ENCODE measurements at regions not wholly inside any gene's neighbourhood (a gene's known extent, or its start where the extent isn't known, plus 50 kb on each side); places are given as distances from the start of the nearest gene placed in this dataset.

DNA sequence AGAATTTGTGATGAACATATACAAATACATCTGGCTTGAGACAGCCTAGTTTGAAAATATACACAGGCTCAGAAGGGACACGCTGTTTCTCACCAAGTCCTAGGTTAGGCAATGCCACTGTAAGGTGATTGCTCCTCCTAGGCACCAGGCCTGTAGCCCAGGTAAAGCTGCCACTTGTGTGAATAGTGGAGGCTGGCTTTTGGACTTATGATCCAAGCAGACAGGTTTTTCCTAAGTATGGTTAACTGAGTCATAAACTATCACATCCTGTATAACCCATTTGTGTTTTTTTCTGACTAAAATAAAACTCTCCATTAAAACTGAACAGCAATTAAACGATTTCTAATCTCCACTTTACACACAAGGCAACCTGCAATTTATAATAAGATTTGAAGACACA is 81.0 kb downstream of the SEMA4F start:
- DNase-seq: no peak

DNA sequence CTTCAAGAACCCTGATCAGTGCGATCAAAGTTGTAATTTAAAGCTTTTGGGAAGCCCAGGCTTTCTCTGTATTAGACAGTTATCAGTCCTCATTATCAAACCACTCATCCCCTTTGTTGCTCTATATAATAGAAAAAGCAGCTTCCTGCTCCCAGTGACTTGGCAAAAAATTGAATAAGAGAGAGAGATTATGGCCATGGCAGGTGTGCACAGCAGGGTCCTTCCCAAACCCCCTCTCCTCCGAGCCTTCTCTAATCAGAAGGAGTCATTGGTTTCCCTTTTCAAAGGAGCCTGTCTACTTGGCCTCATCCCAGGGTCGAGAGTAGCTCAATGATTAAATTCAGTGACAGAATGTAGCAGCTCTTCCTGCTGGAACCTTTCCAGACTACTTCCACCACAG is 81.5 kb downstream of the SEMA4F start:
- no peak for DNase-seq

DNA sequence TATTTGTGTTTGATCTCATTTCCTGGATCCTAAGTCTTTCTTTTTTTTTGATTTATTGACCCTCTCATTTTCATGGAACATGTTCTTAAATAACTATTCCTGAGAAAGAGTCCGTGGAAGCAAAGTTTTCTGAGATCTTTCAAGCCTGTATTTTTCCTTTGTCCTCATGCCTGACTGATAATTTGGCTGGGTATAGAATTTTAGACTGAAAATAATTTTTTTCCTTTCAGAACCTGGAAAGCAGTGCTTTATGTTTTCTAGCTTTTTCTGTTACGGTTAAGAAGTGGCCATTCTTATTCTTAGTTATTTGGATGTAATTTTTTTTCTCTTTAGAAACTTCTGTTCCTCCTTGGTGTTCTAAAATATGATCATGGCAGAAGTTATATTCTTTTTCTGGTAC is 82.5 kb downstream of the SEMA4F start:
- DNase-seq: no peak

DNA sequence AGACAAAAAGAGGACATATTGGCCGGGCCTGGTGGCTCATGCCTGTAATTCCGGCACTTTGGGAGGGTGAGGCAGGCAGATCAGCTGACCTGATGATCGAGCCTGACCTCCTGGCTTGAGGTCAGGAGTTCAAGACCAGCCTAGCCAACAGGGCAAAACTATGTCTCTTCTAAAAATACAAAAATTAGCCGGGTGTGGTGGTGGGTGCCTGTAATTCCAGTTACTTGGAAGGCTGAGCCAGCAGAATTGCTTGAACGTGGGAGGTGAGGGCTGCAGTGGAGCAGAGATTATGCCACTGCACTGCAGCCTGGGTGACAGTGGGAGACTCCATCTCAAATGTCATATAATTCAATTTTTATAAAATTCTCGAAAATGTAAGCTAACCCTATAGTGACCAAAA is 84.5 kb downstream of the SEMA4F start:
- no peak for DNase-seq

DNA sequence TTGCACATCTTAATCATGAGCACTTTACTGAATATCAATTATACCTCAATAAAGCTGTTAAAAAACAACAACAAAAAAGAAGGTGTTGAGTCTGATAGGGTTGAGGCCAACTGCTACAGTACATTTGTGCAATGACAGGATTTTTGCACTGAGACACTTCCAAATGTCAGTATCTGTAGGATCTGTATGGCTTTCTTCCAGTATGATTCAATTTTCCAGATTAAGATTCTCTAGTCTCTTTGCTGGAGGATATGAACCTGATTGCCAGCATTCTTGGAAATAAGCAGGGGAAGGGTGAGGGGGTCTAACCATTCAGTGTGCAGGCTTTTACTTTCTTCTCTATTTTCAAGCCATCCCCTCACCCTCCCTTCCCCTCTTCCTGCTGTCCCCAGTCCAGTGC is 85.1 kb downstream of the SEMA4F start:
- DNase-seq: no peak

DNA sequence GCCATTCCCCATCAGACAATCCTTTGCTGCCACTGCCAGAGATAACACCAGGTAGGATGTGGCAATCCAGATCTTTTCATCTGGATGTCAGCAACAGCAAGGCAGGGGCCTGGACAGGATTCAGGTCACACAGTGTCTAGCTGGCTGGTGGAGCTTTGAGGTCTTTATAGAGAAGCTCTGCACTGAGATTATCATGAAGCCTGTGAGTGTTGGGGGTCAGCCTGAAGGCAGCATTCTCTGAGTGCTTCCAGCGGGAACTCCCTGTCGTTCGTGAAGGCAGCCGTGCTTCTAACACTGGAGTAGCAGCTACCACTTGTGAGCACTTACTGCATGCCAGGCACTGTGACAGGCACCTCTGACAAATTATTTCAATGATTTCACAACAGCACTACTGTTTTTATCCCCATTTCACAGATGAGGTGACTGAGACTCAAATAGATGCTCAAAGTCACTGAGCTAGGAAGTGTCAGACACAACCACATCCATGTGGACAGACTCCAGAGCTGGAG is 85.7 kb downstream of the SEMA4F start:
- no peak for DNase-seq

DNA sequence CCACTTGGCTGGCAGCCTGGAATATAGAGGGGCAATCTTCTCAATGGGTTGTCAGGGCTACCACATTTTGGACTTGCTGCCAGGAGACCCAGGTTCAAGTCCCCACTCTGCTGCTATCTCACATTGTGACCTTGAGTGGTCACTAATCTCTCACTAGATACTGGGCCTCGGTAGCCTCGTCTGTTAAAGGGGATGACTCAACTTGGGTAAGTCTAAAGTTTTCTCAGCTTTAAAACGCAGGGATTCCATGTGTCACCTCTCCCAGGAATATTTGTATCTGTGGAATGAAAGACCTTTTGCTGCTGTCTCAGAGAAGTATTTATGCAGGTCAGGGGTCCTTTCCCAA is 86.3 kb downstream of the SEMA4F start:
- no peak for DNase-seq

DNA sequence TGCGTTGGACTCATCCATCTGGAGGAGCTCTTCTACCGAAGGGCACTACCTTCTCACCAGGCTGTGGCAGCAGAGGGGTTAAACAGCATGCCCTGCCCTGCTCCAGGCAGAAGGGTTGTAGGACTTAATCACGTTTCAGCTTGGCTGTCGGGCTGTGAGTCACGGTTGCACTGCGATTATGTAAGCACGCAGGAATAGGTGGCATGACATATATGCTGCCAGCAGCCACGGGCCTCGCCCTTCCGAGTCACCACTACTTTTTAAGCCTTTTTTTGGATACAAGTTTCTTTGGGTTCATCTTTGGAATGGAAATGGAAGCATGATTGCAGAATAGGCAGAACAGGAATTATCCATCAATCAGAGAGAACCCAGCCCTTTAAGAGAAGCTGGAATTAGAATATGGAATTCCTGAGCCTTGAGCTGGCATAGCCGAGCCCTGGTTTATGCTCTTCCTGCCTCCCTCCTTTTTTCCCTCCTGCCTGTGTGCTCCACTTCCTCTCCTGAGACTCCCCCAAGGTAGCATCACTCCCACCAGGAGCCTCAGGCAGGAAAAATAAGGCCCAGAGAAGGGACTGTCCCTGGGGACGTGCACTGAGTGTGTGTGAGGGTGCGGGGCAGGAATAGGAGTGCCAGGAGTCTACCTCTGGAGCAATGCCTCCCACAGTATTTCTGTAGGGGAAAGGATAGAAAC is 86.8 kb downstream of the SEMA4F start:
- DNase-seq: no peak

DNA sequence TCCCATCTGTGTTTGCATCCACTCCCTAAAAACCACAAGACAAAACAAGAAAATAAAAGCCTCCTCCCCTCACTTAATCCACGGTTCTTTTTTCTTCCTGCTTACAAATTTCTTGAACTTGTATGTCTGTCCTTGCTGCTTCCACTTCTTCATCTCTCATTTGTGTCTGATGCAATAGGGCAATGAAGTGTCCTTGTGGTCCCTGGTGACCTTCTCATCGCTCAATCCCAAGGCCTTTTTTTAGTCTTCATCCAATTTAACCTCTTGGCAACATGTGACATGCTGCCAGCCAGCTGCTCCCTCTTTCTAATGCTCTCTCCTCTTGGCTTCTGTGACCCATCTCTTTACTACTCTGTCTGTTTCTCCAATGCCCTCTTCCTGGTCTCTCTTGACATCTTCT is 87.6 kb downstream of the SEMA4F start:
- no peak for DNase-seq

DNA sequence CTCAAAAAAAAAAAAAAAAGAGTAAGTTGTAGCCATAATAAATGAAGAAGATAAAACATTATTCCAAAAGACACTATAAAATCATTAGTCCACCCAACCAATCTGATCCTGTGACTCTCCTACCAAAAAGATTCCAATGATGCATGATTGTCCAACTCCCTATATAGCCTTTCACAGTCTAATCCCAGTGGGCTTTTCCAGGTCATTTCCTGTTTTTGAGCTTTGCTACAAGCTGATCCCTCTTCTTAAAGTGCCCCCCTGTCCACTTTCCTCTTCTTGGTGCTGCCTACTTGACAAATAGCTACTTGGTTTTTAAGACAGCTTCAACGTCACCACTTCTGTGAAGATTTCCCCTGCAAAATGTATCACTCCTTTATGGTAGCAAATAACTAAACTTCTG is 88.4 kb downstream of the SEMA4F start:
- no peak for DNase-seq

DNA sequence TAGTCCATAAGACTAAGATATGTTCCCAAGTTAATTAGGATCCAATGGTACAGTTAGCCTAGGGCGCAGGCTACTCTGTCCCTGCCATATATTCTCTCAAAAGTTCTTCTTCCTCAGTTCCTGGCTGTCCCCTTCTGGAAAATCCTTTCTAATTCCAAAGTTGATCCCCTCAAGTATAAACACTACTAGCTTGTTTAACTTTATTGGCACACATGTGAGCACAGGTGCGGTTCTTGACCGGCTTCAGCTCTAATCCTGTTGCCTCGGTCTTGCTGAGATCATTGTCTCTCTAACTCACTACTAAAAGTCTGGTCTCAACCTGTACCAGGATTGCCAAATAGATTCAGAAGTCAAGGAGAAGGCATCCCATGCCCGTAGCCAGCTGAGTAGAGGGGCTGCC is 89.0 kb downstream of the SEMA4F start:
- no peak for DNase-seq

DNA sequence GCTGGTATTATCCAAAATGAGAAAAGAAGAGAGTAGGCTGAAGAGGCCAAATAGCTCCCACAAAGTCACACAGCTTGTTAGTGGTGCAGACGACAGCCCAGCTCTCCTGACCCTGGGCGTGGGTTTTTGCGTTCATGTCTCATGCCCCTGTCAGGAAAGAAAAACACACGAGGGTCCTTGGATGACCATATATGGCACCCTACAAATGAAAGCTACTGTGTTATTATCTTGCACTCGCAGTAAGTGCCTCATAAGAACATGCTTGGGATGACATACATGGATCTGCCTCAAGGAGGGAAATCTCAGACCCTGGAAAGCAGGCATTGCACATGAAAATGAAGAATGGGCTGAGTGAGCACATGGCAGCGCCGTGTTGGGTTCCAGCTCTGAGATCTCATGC is 89.7 kb downstream of the SEMA4F start:
- no peak for DNase-seq

DNA sequence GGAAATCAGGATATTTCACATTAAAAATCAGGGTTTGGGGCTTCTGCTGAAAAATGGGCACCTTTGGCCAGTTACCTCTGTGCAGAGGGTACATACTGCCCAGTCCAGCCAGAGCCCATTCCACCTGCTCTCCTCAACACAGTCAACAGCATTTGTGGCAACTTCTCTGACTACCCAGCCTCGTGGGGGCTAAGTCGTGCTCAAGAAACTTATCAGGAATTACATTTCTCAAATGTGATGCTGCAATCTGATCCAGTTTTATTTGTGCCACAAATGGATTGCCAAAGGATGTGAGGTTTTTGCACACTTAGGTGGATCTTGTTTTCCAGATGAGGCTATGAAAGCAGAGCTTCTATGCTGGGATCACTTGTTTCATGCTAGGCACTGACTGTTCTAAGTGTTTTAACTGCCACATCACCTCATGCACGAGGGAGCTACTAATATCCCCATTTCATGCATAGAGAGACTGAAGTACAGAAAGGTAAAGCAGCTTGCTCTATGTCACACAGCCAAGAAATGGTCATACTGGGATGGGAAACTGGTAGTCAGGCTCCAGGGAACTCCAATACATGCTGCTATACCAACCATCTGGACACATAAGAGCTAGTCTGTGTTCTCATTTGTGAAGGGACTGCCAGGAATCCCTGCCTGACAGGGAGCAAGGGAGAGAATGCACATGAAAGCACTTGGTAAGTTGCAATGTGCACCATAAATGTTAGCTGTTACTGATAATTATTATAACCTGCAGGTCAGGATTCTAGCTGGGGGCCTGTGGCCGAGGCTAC is 89.0 kb upstream of the HK2 start:
- no peak for DNase-seq

DNA sequence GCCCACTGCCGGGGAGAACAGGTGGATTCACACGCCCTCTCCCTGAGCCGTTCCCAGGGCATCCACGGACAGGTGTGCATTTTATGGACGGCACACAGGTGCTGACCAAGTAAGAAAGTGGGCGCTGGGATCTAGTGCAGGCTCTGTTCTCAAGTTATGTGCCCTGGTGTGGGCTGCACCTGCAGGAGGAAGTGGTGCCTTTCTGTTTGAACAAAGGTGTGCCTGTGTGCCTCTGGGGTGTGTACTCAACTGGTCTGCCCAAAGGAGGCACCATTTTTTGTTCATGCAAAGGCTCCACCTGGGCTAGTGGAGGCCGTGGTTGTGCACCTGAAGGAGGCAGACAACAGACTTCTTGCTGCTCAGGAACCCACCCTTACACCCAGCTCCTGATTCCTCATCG is 88.2 kb upstream of the HK2 start:
- DNase-seq: no peak

DNA sequence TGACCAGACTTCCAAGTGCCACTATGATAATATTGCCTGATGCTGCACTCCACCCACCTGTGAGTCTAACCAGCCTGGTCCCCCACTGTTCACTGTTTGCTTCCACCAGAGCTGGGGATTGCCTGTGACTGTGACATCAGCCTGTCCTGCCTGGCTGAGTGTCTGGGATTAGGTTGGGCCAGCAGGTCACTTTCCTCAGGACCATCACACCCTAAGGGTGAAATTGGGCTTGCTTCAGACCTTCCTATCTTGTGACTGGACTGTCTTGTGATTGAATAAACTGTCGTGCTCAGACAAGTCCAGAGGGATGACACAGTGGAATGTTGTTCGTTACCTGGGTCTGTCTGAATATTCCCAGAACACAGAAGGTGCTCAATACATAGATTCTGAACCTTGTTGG is 87.4 kb upstream of the HK2 start:
- no peak for DNase-seq

DNA sequence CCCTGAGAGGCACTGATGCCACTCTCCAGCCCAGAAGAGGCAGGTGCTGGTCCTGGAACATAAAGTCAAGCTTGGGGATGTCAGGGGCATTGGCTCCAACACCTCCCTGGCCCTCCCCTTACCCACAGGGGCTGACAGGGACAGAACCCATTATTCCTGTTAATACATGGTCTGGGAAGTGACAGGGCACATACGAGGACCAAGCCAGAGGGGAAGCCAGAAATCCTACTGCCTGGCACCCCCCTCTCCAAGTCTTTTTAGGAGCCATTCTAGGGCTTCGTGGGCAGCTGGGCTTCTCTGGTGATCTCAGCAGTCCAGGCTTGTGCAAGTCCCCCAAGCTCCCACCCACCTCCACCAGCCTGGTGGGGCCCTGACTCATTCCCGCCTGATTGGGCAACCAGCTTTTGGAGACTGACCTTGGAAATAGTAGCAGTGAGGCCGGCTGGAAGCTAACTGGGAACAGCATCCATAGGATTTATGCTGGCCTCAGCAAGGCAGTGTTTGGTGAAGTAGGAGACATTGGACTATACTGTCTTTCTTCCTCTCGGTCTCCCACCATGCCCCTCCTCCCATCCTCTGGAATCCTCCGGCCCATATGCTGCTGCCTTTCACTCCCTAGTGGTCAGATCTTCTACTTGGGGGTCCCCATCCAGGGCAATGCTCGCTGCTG is 86.4 kb upstream of the HK2 start:
- no peak for DNase-seq

DNA sequence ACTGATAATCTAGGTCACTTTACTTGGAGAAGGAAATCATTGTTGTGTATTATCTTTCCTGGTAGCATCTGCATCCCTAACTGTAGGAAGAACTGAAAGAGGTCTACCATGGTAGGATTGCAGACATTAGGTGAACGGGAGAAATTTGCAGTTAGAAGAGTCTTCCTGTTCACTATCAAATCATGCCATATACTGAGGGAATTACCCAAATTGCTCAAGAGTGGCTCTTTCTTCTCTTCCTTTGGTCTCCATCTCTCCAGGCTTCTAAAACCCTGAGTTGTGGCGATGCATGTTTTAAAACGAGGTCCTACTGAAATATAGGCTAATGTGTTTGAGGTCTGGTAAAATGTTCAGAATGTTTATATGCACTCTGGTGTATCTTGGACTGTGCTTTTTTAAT is 85.3 kb upstream of the HK2 start:
- DNase-seq: no peak

DNA sequence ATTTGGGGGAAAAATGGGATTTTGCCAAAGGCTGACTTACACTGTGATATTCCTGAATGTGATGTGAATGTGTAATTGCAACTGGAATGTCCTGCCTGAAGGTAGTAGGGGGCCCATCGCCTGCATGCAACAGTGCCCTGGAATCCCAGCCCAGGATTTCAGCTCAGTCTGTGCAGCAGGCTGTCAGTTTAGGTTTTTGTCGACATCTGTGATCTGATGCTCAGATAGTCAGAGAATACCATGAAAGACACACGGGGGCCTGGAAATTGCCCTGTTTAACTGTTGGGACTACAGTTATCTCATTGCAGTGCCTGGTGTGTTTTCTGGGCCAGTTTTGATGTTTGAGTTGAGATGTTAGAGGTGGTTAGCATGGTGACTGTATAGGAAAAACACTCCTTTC is 84.5 kb upstream of the HK2 start:
- no peak for DNase-seq

DNA sequence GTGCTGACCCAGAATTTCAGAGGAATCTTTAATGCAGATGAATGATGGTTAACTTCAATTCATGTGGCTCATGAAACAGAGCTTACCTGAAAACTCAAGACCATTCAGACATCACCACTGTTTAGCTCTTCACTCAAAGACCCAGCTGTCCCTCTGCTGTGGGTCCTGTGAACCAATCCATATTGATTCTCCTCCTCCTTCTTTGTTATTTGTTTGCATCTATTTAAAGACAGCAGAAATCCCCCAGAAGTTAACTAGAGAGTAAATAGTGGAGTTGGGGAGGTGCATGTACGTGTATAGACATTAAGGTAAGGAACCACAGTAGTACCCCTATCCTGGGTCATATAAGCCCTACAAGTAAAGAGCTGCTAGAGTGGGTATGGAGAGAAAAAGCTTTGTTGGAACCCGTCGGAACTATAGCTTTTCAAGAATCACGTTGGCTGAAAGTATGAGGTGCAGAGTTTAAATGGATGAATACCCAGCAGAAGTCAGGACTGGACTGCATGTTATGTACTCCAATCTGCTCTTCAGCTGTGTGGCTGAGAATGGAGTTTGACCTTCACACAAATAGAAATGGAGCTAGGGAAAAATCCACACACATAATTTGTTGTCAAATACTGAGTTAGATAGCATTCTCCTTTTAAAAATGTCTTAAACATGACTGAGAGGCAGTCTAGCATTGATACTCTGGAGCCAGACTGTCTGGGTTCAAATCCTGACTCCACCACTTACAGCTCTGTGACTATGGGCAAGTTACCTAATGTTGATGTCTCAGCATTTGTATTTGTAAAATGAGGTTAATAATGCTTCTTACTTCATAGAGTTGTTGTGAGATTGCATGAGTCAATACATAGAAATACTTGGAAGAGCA is 81.7 kb upstream of the HK2 start:
- no peak for DNase-seq

DNA sequence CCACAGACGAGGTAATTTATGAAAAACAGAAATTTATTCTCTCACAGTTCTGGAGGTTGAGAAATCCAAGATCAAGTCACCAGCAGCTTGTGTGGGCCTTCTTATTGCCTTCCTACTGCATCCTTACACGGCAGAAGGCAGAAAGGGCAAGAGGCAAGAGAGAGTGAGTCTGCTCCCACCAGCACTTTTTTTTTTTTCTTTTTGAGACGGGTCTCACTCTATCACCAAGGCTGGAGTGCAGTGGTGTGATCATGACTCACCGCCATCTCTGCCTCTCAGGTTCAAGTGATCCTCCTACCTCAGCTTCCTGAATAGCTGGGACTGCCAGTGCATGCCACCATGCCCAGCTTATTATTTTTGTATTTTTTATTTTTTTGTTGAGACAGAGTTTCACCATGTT is 78.5 kb upstream of the HK2 start:
- no peak for DNase-seq

DNA sequence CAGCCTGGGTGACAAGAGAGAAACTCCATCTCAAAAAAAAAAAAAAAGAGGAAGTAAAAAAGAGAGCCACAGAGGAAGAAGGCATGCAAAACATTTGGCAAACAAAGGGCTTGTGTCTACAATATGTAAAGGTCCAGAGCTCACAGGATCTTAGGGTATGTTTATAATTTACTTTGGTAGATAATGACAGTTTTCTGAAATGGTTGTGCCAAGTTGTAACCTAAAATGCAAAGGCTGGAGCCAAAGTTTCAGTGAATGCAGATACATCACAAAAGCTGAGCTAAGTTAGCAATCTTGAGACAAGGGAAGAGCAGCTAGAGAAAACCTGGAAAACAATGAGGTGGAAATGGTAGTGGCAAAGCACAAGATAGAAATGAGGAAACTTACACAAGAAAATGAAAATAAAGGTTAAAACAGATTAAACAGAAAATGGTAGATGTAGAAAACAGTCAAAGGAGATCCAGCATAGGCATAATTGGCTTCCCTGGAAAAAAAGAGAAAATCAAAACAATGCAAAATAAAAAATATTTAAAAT is 77.5 kb upstream of the HK2 start:
- no peak for DNase-seq

DNA sequence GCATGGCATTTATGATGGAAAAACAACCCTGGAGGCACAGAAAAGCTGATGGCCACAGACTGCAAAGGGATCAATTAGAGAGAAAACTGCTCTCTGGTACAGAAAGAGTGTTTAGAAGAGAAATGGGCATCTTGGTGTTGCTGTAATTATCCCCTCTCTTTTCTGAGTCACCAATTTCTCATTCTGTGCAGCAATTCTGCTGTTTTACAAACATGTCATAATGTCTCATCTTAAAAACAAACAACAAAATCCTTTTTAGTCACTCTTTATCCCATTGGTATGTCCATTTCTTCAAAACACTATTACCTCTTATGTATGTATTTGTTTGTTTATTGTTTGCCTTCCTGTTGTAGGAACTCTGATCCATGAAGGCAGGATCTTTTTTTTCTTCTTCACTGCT is 73.9 kb upstream of the HK2 start:
- no peak for DNase-seq
